PFSK-1 (cell line): ENCODE measurements at regions not wholly inside any gene's neighbourhood (a gene's known extent, or its start where the extent isn't known, plus 50 kb on each side); places are given as distances from the start of the nearest gene placed in this dataset.

Experiments used
- FOXP2 ChIP-seq: optimal IDR thresholded peaks from 2 replicates; pipeline ENCODE3; 2011; ENCODE audit warnings: borderline replicate concordance, control low read depth, inconsistent platforms; ENCODE audit not compliant: insufficient read depth; ENCODE audit errors: extremely low read length, extremely low read depth
- POLR2AphosphoS5 ChIP-seq: IDR thresholded peaks from 2 replicates; pipeline ENCODE4 v1.6.1; 2012; ENCODE audit warnings: low read depth, mild to moderate bottlenecking, control low read depth, low read length, moderate library complexity
- SIN3A ChIP-seq: IDR thresholded peaks from 2 replicates; pipeline ENCODE4 v1.6.1; 2012; ENCODE audit warnings: mild to moderate bottlenecking, low read length, moderate library complexity, borderline replicate concordance; ENCODE audit not compliant: insufficient read depth
- TAF1 ChIP-seq: IDR thresholded peaks from 2 replicates; pipeline ENCODE4 v1.6.1; 2012; ENCODE audit warnings: low read length, control low read depth, borderline replicate concordance; ENCODE audit not compliant: insufficient read depth
- TF ChIP-seq, protein P1 (sequence below), 2 experiments: IDR thresholded peaks; 2 replicates each; pipeline versions ENCODE4 v1.6.1 to v1.8.0; 2011 to 2012; ENCODE audit warnings: low read depth in 2 of 2, low read length in 2 of 2, control low read depth in 1 of 2, inconsistent platforms in 1 of 2, mild to moderate bottlenecking in 1 of 2, moderate library complexity in 1 of 2; ENCODE audit not compliant: insufficient read depth in 1 of 2

DNA sequence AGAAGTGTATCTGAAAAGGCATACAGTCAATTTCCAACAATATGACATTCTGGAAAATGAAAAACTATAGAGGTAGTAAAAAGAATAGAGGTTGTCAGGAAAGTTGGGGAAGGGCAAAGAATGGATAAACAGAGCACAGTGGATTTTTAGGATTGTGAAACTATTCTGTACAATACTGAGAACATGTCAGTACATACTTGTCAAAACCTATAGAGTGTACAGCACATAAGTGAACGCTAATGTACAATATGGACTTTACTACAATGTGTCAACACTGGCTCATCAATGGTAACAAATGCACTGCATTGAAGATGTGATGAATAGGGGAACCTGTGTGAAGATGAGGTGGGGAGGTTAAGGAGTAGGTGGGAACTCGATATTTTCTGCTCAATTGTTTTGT, 483.0 kb upstream of the PFKP start:
- TF ChIP-seq POLR2AphosphoS5 (no peak), FOXP2 (no peak), SIN3A (no peak), TAF1 (no peak)
- TF ChIP-seq, protein P1, sequence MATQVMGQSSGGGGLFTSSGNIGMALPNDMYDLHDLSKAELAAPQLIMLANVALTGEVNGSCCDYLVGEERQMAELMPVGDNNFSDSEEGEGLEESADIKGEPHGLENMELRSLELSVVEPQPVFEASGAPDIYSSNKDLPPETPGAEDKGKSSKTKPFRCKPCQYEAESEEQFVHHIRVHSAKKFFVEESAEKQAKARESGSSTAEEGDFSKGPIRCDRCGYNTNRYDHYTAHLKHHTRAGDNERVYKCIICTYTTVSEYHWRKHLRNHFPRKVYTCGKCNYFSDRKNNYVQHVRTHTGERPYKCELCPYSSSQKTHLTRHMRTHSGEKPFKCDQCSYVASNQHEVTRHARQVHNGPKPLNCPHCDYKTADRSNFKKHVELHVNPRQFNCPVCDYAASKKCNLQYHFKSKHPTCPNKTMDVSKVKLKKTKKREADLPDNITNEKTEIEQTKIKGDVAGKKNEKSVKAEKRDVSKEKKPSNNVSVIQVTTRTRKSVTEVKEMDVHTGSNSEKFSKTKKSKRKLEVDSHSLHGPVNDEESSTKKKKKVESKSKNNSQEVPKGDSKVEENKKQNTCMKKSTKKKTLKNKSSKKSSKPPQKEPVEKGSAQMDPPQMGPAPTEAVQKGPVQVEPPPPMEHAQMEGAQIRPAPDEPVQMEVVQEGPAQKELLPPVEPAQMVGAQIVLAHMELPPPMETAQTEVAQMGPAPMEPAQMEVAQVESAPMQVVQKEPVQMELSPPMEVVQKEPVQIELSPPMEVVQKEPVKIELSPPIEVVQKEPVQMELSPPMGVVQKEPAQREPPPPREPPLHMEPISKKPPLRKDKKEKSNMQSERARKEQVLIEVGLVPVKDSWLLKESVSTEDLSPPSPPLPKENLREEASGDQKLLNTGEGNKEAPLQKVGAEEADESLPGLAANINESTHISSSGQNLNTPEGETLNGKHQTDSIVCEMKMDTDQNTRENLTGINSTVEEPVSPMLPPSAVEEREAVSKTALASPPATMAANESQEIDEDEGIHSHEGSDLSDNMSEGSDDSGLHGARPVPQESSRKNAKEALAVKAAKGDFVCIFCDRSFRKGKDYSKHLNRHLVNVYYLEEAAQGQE (IDR thresholded peaks at IDR 0.05; ENCODE audit: insufficient read depth in 1 of 2, low read depth in 2 of 2, low read length in 2 of 2), result no peak

DNA sequence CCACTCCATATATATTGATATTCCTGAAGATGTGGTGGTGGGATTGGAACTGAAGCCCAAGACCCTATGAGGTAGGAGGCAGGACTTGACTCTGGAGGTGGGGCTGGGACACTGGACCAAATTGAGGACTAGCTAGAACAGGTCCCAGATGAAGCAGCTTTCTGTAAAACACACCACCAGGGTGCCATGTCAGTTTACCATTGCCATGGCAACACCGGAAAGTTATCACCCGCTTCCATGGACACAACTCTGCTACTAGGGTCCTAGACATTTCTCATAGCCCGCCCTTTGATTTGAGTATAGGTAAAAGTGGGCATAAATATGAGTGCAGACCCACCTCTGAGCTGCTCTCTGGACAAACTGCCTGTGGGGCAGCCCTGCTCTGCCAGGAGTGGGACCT, 490.5 kb upstream of the PFKP start:
- TF ChIP-seq TAF1, result no peak
- TF ChIP-seq, protein P1 (IDR thresholded peaks at IDR 0.05; ENCODE audit: insufficient read depth in 1 of 2, low read depth in 2 of 2, low read length in 2 of 2), result no peak

DNA sequence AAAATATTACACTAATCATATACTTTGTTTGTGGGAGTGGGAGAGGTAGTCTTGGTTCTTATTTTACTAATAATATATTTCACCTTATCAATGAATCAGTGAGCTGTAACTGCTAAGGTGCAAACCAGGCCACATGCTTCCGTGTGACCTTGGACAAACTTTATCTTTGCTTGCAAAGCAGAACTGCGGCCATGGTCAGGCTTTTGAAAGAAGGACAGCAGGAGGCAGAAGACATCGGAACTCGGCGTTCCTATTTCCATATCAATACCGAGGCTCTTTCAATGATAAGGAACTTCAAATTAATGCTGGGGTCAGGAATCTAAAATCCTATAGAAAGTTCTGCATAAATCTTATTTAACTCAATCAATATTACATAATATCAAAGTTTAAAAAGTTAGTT, 491.9 kb upstream of the PFKP start:
- TF ChIP-seq SIN3A (no peak), FOXP2 (no peak), POLR2AphosphoS5 (no peak), TAF1 (no peak)
- TF ChIP-seq, protein P1 (IDR thresholded peaks at IDR 0.05; ENCODE audit: insufficient read depth in 1 of 2, low read depth in 2 of 2, low read length in 2 of 2), result no peak

DNA sequence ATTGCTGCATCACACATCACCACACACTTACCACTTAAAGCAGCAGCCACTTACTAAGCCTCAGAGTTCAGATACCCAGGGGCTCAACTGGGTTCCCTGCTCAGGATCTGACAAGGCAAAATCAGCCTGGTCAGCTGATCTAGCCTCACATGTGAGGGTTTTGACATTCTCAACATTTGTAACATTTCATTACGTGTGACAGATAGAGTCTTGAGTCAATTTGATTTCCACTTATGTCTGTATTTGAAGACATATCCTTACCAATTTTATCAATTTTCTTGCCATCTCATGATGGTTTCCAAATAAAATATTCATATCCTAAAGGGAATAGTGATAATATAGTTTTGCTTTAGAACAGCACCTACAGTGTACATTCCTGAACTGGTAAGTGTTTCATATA, 494.7 kb upstream of the PFKP start:
- no peak for TF ChIP-seq POLR2AphosphoS5
- TF ChIP-seq, protein P1 (IDR thresholded peaks at IDR 0.05; ENCODE audit: insufficient read depth in 1 of 2, low read depth in 2 of 2, low read length in 2 of 2), result no peak

DNA sequence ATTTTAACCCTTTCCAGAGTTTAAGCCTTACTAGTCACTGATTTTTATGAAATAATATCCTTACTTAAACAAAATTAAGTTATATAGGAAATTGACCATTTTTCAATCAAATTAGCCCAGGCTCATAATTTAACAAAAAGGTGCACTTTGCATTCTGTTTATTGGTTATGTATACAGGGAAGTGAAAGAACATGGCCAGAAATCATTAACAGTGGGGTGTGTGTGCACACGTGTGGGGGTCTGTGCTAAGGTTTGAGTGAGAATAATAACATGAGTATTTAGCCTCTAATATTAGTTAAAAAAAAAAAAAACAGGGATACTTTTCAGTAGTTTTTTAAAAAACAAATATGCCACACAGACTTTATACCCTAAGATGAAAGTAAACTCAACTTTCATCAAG, 510.5 kb upstream of the PFKP start:
- TF ChIP-seq TAF1, result no peak
- TF ChIP-seq POLR2AphosphoS5, result no peak
- TF ChIP-seq FOXP2, result no peak
- TF ChIP-seq SIN3A, result no peak
- TF ChIP-seq, protein P1 (IDR thresholded peaks at IDR 0.05; ENCODE audit: insufficient read depth in 1 of 2, low read depth in 2 of 2, low read length in 2 of 2), result no peak
